HG03175 (cell line): ENCODE measurements at regions not wholly inside any gene's neighbourhood (a gene's known extent, or its start where the extent isn't known, plus 50 kb on each side); places are given as distances from the start of the nearest gene placed in this dataset.
A peak's percentile ranks its signal among the peaks of the same experiment; 100 is the strongest.

ENCODE experiments used
- ATAC-seq: cut with Tn5 transposase; IDR thresholded peaks from one replicate; pipeline ENCODE4 v1.9.1; 2021; ENCODE audit warnings: mild to moderate bottlenecking, moderate library complexity; ENCODE audit not compliant: unreplicated experiment

DNA sequence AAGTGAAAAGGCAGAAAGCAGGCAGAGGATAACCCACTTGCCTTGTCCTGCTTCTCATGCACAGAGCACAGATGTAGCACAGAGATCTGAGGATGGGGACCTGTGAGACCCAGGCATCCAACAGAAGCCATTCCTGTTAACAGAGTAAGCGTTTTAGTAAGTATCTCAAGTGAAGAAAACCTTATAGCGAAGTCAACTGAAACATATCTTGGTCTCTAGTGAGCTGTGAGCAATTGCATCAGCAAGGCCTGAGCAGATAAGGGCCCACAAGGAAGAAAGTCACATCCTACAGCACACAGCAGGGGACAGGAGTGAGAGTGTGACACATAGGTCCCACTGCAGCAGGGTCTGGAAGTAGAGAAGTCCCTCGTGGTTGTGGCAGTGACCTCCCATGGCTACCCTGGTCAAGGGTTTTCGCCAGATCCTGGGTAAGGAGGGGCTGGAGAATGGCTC is 248.7 kb upstream of the TNP1 start:
- no peak for ATAC-seq

- no peak for ATAC-seq
Observed at GRCh38 chr2:217108086-217108485, 248.2 kb upstream of the TNP1 start.

DNA sequence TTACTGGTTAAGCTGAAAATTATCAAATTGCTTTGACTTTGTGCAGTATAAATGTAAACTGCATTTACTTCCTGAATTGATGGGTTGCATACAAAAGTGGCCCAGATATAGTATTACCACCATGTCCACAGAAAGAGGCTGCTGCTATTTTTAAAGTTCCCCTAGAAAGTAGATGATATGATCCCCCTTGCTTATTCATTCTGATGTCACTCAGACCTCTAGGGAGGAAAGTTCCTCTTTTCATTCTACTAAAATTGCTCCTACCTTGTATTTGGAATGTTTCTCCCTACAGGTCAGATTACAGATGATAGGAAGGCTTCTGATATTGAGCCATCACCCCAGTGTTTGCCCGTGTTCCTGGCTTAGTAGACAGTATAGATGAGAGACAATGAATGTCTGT is 247.6 kb upstream of the TNP1 start:
- no peak for ATAC-seq

DNA sequence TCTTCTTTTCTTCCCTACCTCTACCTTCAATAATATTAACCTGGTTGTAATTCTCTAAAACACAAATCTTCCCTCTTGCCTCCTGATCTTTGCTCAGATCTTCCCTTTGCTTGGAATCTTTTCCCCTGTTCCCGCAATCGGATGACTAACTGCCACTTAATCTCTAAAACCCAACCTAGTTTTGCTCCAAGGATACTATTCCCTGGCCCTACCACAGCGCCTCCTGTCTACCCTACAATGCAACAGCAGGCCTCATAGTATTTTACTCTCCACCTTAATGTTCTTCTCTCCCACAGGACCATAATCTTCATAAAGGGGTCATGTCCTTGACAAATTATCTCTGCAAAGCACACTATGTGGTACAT is 246.8 kb upstream of the TNP1 start:
- no peak for ATAC-seq

DNA sequence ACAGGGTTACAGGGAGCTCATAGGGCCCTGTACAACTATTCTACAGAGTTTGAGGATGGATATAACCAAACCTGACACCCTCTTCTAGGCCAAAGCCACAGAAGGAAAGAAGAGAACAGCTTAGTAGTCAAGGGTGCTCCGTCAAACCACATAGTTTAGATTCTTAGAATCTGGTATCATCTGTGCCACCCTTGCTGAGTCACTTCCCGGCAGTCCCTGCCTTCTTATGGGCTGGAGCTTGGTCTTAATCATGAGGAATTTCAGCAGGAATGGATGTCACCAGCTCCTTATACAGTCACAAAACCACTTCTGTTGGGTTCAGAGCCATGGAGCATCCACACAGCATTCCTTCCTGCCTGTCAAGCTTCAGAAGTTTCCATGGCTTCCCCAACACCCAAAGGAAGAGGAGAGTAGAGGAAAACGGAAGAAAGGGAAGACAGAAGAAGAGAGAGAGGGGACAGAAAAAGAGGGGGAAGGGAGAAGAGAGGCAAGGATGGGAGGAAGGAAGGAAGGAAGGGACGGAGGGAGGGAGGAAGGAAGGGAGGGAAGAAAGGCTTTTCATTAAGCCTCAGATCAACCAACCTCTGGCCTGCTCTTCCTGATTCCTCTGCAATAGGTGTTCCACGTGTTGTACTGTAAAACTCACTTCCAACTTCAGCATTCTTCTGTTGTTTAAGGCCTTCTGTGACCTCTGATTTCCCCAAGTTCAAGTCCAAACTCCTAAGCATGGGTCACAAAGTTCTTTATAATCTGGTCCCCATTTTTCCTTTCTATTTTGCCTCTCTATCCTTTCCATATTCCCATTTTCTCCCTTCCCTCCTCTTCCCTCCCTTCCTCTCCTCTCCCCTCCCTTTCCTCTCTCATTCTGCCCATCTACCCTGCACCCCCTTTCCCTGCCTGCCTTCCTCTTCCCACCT is 246.1 kb upstream of the TNP1 start:
- ATAC-seq, result no peak

GRCh38 chr2:217103752-217104545 is 244.1 kb upstream of the TNP1 start:
- no peak for ATAC-seq

DNA sequence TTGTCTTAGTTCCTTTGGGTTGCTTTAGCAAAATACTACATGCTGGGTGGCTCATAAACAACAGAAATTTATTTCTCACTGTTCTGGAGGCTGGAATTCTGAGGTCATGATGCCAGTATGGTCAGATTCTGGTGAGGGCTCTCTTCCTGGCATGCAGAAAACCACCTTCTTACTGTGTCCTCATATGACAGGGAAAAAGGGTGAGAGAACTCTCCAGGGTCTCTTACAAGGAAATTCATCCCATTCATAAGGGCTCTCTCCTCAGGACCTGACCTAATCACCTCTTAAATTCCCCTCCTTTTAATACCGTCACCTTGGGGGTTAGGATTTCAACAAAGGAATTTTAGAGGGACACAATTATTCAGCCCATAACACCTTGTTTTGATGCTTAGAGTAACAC is 243.1 kb upstream of the TNP1 start:
- ATAC-seq, result no peak

DNA sequence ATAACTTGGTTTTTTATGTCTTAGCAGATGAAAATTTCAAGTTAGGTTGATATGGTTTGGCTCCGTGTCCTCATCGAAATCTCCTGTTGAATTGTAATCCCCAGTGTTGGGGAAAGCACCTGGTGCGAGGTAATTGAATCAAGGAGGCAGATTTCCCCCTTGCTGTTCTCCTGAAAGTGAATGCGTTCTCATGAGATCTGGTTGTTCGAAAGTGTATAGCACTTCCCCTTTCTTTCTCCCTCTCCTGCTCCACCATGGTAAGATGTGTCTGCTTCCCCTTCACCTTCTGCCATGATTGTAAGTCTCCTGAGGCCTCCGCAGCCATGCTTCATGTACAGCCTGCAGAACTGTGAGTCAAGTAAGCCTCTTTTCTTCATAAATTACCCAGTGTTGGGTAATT is 242.1 kb upstream of the TNP1 start:
- peak; percentile 57 for ATAC-seq

DNA sequence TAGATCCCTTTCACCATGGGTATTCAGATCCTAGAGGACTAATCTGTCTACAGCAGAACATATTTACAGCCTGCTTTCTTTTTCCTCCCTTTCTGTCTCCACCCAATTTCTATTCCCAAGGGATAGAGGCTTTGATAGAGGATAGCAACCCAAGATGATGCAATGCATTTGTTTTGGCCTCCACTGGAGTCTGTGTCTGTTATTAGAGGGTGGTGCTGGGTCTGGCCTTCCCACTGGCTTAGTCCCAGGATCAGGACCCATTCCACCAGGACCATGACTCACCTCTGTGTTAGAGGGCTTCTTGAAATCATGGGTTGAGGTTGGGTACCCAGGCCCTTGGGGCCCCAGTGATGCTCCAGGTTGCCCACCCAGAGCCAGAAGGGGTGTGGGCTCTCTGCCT is 239.7 kb upstream of the TNP1 start:
- no peak for ATAC-seq

- ATAC-seq, result no peak
Observed at GRCh38 chr2:217098435-217098834, 238.6 kb upstream of the TNP1 start.

DNA sequence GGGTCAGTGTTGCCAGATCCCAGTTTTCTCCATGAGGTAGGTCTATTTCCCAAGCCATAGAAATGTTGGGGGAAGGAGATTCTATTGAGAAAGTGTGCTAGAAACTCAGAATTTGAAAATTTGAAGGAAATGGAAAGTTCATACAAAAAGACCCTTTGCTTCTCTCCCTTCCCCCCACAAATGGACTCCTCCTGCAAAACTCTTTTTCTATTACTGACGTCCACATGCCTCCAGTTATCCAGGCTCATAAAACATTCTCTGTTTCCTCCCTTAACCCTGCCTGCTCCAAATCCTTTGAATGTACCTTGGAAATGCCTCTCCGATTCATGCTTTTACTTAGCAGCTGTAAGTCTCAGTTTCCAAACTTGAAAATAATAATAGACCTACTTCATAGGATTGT is 237.5 kb upstream of the TNP1 start:
- ATAC-seq, result no peak

DNA sequence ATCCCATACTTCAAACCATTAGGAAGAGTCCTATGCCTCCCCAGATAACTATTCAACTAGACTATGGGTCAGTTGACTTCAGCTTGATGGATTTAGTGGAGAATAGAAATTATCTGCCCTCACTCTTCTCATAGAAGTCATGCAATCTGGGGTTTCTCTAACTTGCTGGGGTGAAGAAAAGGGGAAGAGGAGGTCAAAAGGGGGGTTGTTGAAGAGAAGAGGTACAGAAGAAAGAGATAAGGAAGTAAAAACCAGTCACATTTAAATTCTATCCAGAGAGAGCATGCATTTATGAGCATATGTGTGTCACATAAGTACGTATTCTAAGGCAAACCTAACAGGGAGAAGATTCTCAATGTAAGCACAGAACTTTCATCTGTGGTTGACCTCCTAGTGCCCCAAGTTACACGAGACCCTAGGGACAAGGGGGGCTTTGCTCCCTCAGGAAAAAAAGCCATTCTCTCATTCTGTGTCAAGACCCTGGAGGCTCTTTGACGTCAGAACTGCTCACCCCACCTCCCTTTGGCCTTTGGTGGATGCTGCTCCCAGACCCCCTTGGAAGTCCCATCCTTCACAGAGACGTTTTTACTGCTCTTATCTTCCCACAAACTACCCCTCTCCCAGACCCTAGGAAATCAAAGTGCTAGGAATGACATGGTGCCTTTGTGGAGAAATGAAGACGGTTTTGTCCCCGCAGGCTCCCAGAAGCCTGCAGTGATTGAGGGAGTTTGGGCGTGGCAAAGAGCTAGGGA is 236.8 kb upstream of the TNP1 start:
- ATAC-seq, result no peak

- ATAC-seq, result no peak
Observed at GRCh38 chr2:217095511-217096205, 235.8 kb upstream of the TNP1 start.

- no peak for ATAC-seq
Observed at GRCh38 chr2:217092710-217093379, 233.0 kb upstream of the TNP1 start.

DNA sequence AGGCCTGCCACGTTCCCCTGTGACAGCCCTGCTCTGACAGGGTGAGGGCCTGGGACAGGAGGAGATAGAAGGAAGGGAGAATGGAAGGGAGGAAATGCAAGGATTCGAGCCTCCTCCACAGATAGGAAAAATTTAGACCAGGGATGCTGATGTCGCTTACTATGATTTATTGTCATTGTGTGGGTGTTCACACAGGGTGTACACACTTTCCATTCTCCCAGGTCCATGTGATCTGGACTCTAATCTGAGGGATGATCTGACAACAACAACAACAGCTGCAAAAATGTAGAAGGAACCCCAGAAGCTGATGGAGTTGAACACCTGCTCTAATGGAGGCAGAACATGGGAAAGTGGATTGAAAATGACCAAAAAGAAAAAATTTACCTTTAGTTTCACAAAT is 231.7 kb upstream of the TNP1 start:
- ATAC-seq, result no peak

- no peak for ATAC-seq
Observed at GRCh38 chr2:217090884-217091283, 231.0 kb upstream of the TNP1 start.

GRCh38 chr2:217090024-217090473 is 230.2 kb upstream of the TNP1 start:
- ATAC-seq, result peak; percentile 92

DNA sequence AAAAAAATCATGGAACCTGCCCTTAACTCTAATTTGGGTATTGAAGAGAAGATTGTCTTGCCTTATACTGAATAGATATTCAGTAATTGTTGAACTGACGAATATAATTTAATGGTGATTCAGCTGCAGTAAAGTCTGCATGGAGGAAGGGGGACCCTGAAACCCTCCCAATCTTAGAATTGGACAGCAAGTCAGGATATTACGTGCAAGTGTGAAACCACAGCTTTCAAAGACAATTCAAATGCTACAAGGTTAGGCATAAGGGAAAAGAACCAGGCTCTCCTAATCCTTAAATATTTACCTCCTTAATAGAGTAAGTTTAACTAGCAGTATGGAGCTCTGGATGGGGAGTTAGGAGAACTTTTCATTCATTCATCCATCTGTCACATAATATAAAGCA is 226.9 kb upstream of the TNP1 start:
- ATAC-seq, result no peak

DNA sequence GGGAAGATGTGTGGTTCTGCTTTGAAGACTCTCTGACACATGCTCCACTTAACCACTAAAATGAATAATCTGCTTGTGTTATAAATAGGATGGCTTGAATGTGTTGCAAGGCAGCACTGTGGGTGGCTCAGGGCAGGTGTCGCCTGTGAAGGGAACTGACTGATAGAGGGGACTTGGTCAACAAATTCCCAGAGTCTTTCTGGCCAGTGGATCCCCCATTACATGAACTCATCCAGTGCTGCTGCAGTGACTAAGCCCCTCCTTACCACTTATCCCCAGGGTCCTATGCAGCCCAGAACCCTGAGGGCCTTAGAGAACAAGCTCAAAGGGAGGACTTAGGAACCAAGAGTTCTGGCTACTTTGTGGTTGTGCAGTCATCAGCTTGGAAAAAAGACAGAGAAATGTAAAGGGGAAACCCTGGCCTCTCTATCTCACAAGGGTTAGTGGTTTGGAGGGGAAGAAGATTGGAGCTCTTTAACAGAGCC is 226.2 kb upstream of the TNP1 start:
- ATAC-seq, result no peak

DNA sequence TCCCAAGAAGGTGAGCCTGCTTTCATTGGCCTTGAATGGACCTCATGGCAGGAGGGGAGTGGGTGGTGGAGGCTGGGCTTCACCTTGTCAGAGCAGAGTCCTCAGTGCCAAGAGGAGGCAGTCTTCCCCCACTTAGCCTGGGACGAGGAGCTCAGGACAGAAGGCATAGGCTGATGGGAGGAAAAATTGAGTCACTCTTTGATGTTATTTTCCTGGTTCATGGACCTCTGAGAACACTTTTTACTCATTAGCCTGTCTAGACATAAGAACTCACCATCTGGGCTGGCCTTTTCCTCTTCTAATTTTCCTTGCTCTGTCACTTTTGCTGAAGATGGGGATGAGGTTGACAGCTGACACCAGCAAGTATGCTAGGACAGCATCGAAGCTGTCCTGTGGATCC is 225.7 kb upstream of the TNP1 start:
- no peak for ATAC-seq
